GM20000 (cell line): ENCODE measurements at regions not wholly inside any gene's neighbourhood (a gene's known extent, or its start where the extent isn't known, plus 50 kb on each side); places are given as distances from the start of the nearest gene placed in this dataset.

Experiments
- DNase-seq: peaks from one replicate; pipeline ENCODE4 v3.0.0; 2012; ENCODE audit warnings: low spot score
- TF ChIP-seq, protein P1 (sequence below): IDR thresholded peaks from 2 replicates; pipeline ENCODE4 v1.5.1; 2012; ENCODE audit warnings: mild to moderate bottlenecking, control low read depth; ENCODE audit errors: extremely low read depth, missing control alignments

DNA sequence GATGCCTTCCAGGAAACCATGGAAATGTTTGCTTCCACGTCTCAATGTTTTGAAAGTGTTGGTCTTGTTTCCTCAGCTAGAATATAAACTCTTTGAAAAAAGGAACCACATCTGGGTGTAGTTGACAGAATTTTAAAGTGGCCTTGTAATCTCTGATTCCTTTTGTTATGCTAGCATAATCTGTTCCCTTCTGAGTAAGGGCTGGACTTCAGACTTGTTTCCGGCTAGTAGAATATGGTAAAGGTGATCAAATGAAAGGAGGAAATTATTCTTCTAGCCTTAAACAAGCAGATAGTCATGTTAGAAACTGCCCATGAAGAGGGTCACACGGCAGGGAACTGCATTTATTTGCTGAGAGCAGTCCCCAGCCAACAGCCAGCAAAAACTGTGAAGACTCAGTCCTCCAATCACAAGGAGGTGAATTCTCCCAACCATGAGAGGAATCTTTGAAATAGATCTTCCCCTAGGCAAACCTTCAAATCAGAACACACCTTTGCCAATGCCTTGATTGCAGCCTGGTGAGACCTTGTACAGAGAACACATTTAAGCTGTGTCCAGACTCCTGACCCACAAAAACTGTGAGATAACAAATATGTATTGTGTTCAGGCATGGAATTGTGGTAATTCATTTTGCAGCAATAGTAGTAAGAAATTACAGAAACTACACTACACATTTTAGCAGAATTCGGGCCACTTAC is 316.9 kb upstream of the SP8 start:
- TF ChIP-seq, protein P1, sequence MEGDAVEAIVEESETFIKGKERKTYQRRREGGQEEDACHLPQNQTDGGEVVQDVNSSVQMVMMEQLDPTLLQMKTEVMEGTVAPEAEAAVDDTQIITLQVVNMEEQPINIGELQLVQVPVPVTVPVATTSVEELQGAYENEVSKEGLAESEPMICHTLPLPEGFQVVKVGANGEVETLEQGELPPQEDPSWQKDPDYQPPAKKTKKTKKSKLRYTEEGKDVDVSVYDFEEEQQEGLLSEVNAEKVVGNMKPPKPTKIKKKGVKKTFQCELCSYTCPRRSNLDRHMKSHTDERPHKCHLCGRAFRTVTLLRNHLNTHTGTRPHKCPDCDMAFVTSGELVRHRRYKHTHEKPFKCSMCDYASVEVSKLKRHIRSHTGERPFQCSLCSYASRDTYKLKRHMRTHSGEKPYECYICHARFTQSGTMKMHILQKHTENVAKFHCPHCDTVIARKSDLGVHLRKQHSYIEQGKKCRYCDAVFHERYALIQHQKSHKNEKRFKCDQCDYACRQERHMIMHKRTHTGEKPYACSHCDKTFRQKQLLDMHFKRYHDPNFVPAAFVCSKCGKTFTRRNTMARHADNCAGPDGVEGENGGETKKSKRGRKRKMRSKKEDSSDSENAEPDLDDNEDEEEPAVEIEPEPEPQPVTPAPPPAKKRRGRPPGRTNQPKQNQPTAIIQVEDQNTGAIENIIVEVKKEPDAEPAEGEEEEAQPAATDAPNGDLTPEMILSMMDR, result no peak
- no peak for DNase-seq

DNA sequence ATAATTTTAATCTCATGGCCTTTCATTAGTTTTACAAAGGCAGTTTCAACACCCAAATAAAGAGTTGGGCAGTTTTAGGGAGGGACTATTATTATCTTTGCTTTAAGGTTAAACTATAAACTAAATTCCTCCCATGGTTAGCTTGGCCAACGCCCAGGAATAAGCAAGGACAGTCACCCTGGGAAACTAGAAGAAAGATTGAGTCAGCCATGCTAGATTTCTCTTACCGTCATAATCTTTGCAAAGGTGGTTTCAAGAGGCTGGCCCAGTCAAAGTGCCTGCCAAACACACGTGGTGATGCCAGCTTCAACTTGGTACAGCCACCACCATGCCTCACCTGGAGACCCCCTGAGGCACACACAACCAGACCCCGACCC is 317.4 kb upstream of the SP8 start:
- TF ChIP-seq, protein P1, result no peak
- no peak for DNase-seq

DNA sequence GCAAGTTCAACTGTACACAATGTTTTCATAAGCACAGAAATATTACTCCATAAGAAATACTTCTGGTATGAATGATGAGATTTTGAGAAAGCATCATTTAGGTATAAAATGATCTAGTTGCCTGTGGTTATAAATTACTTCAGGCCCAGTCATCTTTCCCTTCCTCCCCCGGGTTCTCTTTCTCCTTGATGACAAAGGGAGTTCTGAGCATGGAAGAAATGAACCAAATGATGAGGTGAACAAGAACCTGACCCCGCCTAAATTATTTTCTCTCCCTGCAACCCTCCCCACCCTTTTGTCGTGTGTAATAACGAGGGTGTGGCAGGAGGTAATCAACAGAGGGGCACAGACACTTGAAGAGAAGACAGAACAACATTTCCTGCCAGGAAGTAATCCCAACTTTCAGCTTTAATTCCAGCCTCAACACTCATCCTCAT is 319.6 kb upstream of the SP8 start:
- DNase-seq, result no peak
- TF ChIP-seq, protein P1, result no peak

DNA sequence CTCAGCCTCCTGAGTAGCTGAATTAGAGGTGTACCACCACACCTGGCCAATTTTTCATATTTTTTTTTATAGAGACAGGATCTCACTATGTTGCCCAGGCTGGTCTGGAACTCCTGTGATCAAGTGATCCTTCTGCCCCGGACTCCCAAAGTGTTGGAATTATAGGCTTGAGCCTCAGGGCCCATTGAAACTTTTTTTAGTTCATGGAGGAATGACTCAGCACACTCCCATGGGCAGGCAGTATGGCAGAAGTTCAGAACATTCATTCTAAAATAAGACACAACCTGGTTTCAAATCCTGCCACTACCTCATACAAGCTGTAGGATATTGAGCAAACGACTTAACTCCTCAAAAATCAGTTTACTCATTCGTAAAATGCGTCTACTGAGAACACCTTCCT is 320.4 kb upstream of the SP8 start:
- TF ChIP-seq, protein P1, result no peak
- no peak for DNase-seq

DNA sequence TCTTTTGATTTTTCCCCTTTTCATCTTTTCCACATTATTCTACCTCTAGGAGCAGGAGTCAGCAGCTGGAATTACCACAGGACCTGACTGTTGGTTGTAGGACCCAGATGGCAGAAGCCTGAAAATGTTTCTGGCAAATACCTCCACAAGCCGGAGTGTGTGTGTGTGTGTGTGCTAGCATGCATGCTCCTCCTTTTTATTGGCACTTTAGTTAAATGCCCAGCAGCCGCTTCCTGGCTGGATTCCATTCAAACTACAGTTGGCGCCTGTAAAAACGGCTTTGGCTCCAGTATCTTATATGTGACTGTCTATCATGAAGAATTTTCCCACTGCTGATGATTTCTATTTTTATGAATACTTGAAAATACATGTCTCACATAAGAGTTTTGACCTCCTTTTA is 319.7 kb upstream of the SP4 start:
- no peak for DNase-seq
- TF ChIP-seq, protein P1, result no peak

DNA sequence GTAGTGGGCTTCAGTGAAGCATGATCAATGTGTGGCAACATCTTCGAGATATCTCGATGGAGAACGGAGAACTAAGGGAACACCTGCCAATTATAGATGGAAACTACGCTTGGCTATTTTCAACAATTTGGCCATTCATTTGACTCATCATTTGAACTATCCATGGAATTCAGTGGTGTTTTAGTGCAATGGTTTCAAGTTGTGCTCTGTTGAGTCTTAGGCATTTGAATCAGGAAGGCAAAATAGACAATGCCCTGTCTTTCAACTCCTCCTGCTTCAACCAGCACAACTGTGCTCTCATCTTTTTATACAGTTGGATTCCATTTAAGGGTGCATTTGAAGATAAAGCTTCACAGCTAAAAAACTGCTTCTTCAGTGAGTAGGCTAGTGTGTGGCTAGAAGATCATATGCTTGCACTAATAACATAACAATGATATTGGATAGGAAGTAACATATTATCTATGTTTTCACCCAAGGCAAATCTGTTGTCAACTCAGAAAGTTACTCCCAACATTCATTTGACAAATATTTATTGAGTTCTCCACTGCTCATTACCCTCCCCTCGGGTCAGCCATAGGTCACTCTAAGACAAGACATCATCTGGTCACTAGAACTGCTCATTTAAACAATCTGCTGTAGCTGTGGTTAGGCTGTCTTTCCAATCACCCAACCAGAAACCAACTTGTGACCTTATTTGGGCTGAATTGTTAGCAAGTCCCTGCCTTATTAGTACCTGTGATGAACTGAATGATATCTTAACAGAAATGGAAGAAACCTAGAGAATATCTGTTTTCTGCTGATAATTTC is 314.1 kb upstream of the SP4 start:
- TF ChIP-seq, protein P1, result no peak
- DNase-seq, result no peak

DNA sequence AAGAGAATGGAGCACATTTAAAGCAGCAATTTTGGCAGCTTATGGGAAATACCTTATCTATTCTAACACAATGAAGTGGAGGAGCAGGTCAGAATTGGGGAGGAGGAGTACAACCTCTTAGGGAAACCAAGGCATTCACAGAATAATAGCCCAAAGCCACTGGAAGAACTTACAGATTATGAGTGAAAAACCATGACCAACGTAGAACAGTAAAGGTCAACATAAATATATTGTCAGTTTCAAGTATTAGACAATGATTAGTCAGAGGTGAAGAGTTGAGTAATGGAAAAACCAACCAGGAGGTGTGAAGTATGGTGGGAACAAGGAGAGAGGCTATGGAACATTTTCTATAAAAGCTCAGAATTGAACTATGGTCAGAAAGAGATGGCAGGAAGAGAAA is 304.3 kb upstream of the SP4 start:
- TF ChIP-seq, protein P1, result no peak
- no peak for DNase-seq
